ENCODE measurements at regions not wholly inside any gene's neighbourhood (a gene's known extent, or its start where the extent isn't known, plus 50 kb on each side); places are given as distances from the start of the nearest gene placed in this dataset.

DNA sequence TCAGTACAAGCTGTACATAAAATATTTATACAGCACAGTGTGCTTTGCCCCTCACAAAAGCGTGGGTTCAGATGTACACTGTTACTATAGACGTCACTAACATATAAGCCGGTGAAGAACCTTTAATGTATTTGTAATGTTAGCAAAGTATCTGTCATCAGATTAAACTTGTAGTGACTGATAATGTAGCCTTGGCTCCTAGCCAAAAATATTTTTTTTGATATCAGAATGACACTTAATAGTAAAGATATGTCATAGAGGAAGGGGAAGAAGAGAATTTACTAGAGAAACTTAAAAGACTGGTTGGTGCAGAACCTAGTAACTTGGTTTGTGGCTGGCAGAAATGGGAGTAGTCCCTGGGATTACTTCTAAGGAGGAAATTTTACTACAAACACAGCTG, 258.7 kb upstream of the DMRT1 start:
- Histone ChIP-seq H3K36me3 (ENCODE audit: control insufficient read depth in 2 of 2, insufficient read depth in 1 of 2, low read length in 2 of 2) (no peaks in the 10 kb centered on the region), H3K4me1 (ENCODE audit: control insufficient read depth, insufficient read depth, low read length) (peaks cover 4% of the 10 kb centered on the region), H3K9me3 (ENCODE audit: control insufficient read depth, insufficient read depth, low read depth, low read length) (no peaks in the 10 kb centered on the region), H3K4me3 (ENCODE audit: low read depth, low read length) (no peak overlapping the region), H3K27ac (ENCODE audit: extremely low read depth, low read depth, low read length) (no peak overlapping the region)
- POLR2A ChIA-PET, result no interaction called here
- TF ChIP-seq ZNF777 (tag by site-specific recombination; IDR thresholded peaks at IDR 0.05; ENCODE audit: borderline replicate concordance), result no peak
- no peak for TF ChIP-seq ZNF670 (tag by site-specific recombination; IDR thresholded peaks at IDR 0.05; ENCODE audit: low read depth)
- CTCF ChIA-PET, result no interaction called here

GRCh38 chr9:587527-587926, 254.0 kb upstream of the DMRT1 start:
- POLR2A ChIA-PET, result no interaction called here
- H3K36me3 ChIP-seq (ENCODE audit: control insufficient read depth in 2 of 2, insufficient read depth in 1 of 2, low read length in 2 of 2), result no peaks in the 10 kb centered on the region
- no peak overlapping the region for H3K27ac ChIP-seq (ENCODE audit: extremely low read depth, low read depth, low read length)
- CTCF ChIA-PET, result no interaction called here
- peaks cover 29% of the 10 kb centered on the region for H3K4me1 ChIP-seq (ENCODE audit: control insufficient read depth, insufficient read depth, low read length)
- H3K9me3 ChIP-seq (ENCODE audit: control insufficient read depth, insufficient read depth, low read depth, low read length), result no peaks in the 10 kb centered on the region
- no peak overlapping the region for H3K4me3 ChIP-seq (ENCODE audit: low read depth, low read length)
- TF ChIP-seq HOXC10 (CRISPR knock-in tag; IDR thresholded peaks at IDR 0.05) (no peak), KLF17 (tag by site-specific recombination; IDR thresholded peaks at IDR 0.05) (no peak), ZNF623 (tag by site-specific recombination; IDR thresholded peaks at IDR 0.05) (no peak), ZNF610 (tag by site-specific recombination; IDR thresholded peaks at IDR 0.05; ENCODE audit: borderline replicate concordance) (no peak), ZNF660 (tag by site-specific recombination; IDR thresholded peaks at IDR 0.05) (no peak), ZNF169 (tag by site-specific recombination; IDR thresholded peaks at IDR 0.05) (no peak), ZNF221 (tag by site-specific recombination; IDR thresholded peaks at IDR 0.05; ENCODE audit: borderline replicate concordance) (no peak), OVOL3 (tag by site-specific recombination; IDR thresholded peaks at IDR 0.05) (no peak)
- TF ChIP-seq, protein P1, sequence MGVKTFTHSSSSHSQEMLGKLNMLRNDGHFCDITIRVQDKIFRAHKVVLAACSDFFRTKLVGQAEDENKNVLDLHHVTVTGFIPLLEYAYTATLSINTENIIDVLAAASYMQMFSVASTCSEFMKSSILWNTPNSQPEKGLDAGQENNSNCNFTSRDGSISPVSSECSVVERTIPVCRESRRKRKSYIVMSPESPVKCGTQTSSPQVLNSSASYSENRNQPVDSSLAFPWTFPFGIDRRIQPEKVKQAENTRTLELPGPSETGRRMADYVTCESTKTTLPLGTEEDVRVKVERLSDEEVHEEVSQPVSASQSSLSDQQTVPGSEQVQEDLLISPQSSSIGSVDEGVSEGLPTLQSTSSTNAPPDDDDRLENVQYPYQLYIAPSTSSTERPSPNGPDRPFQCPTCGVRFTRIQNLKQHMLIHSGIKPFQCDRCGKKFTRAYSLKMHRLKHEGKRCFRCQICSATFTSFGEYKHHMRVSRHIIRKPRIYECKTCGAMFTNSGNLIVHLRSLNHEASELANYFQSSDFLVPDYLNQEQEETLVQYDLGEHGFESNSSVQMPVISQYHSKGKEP (tag by site-specific recombination; IDR thresholded peaks at IDR 0.05), result no peak

DNA sequence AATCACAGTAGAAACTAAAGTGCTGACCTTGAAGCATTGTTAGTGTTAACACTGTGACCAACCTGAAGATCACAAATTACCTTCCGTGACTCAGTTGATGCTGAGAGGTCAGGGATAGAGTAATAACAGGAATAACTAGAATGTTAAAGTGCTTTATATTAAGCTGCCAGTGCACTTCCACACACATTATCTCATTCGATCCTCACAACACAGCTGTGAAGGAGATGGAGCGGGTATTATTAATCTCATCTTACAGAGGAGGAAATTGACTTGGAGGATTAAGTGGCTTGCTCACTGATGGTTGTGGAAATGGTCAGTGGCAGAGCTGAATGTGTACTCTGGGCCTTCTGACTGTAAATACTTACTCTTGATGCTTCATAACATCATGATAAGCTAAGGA, 252.5 kb upstream of the DMRT1 start:
- Histone ChIP-seq H3K27ac (ENCODE audit: extremely low read depth, low read depth, low read length) (no peak overlapping the region; the same call in 1 of the 2 replicates), H3K4me3 (ENCODE audit: low read depth, low read length) (no peak overlapping the region), H3K36me3 (ENCODE audit: control insufficient read depth in 2 of 2, insufficient read depth in 1 of 2, low read length in 2 of 2) (no peaks in the 10 kb centered on the region), H3K9me3 (ENCODE audit: control insufficient read depth, insufficient read depth, low read depth, low read length) (no peaks in the 10 kb centered on the region), H3K4me1 (ENCODE audit: control insufficient read depth, insufficient read depth, low read length) (peaks cover 36% of the 10 kb centered on the region)
- ChIA-PET POLR2A (no interaction called here), CTCF (interaction anchor here (0.5 to 1.1 kb wide), 5 partner anchors 37 to 1109 kb away, joined by 3 to 5 read pairs (median 4); no protein-coding TSS in a partner anchor)
- TF ChIP-seq ZNF658 (tag by site-specific recombination; IDR thresholded peaks at IDR 0.05) (no peak), ZNF214 (tag by site-specific recombination; IDR thresholded peaks at IDR 0.05; ENCODE audit: borderline replicate concordance) (no peak), ZNF449 (tag by site-specific recombination; IDR thresholded peaks at IDR 0.05) (no peak), SP7 (tag by site-specific recombination; IDR thresholded peaks at IDR 0.05) (no peak), ZSCAN30 (tag by site-specific recombination; IDR thresholded peaks at IDR 0.05) (no peak), KLF7 (tag by site-specific recombination; IDR thresholded peaks at IDR 0.05; ENCODE audit: borderline replicate concordance) (no peak)
- TF ChIP-seq, protein P2, sequence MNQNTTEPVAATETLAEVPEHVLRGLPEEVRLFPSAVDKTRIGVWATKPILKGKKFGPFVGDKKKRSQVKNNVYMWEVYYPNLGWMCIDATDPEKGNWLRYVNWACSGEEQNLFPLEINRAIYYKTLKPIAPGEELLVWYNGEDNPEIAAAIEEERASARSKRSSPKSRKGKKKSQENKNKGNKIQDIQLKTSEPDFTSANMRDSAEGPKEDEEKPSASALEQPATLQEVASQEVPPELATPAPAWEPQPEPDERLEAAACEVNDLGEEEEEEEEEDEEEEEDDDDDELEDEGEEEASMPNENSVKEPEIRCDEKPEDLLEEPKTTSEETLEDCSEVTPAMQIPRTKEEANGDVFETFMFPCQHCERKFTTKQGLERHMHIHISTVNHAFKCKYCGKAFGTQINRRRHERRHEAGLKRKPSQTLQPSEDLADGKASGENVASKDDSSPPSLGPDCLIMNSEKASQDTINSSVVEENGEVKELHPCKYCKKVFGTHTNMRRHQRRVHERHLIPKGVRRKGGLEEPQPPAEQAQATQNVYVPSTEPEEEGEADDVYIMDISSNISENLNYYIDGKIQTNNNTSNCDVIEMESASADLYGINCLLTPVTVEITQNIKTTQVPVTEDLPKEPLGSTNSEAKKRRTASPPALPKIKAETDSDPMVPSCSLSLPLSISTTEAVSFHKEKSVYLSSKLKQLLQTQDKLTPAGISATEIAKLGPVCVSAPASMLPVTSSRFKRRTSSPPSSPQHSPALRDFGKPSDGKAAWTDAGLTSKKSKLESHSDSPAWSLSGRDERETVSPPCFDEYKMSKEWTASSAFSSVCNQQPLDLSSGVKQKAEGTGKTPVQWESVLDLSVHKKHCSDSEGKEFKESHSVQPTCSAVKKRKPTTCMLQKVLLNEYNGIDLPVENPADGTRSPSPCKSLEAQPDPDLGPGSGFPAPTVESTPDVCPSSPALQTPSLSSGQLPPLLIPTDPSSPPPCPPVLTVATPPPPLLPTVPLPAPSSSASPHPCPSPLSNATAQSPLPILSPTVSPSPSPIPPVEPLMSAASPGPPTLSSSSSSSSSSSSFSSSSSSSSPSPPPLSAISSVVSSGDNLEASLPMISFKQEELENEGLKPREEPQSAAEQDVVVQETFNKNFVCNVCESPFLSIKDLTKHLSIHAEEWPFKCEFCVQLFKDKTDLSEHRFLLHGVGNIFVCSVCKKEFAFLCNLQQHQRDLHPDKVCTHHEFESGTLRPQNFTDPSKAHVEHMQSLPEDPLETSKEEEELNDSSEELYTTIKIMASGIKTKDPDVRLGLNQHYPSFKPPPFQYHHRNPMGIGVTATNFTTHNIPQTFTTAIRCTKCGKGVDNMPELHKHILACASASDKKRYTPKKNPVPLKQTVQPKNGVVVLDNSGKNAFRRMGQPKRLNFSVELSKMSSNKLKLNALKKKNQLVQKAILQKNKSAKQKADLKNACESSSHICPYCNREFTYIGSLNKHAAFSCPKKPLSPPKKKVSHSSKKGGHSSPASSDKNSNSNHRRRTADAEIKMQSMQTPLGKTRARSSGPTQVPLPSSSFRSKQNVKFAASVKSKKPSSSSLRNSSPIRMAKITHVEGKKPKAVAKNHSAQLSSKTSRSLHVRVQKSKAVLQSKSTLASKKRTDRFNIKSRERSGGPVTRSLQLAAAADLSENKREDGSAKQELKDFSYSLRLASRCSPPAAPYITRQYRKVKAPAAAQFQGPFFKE (tag by site-specific recombination; IDR thresholded peaks at IDR 0.05; ENCODE audit: borderline replicate concordance), result no peak

Measured in HEK293 (cell line).